ENCODE measurements at regions not wholly inside any gene's neighbourhood (a gene's known extent, or its start where the extent isn't known, plus 50 kb on each side); places are given as distances from the start of the nearest gene placed in this dataset.

- H3K27ac ChIP-seq (ENCODE audit: low read depth, low read length): no peak overlapping the region
- H4K20me1 ChIP-seq (ENCODE audit: insufficient read depth, low read length): no peaks in the 10 kb centered on the region
- no peaks in the 10 kb centered on the region for H3K27me3 ChIP-seq (ENCODE audit: insufficient read depth, low read length)
- no peaks in the 10 kb centered on the region for H3K36me3 ChIP-seq (ENCODE audit: insufficient read depth, low read length)
- H3K79me2 ChIP-seq (ENCODE audit: insufficient read depth, low read length): no peaks in the 10 kb centered on the region
- no peaks in the 10 kb centered on the region for H3K4me1 ChIP-seq (ENCODE audit: insufficient read depth, low read length)
- no peak overlapping the region for H3K4me2 ChIP-seq (ENCODE audit: insufficient read depth, low read length)
- H3K4me3 ChIP-seq (ENCODE audit: insufficient read depth, low read length): no peak overlapping the region
- TF ChIP-seq CTCF (IDR thresholded peaks at IDR 0.05; ENCODE audit: extremely low read depth, low read depth, low read length): no peak
- no peak for DNase-seq (ENCODE audit: insufficient read length, low spot score, missing footprints)
- no peaks in the 10 kb centered on the region for H3K9me3 ChIP-seq (ENCODE audit: low read depth, low read length)
- H2AFZ ChIP-seq (ENCODE audit: low read length): no peak overlapping the region
These were observed 130.7 kb upstream of the FSIP2 start for GRCh38 chr2:185607945-185608344.

GRCh38 chr2:185608799-185609198 lies 129.8 kb upstream of the FSIP2 start:
- Histone ChIP-seq H3K4me1 (ENCODE audit: insufficient read depth, low read length) (no peaks in the 10 kb centered on the region), H3K36me3 (ENCODE audit: insufficient read depth, low read length) (no peaks in the 10 kb centered on the region), H3K79me2 (ENCODE audit: insufficient read depth, low read length) (no peaks in the 10 kb centered on the region), H3K4me3 (ENCODE audit: insufficient read depth, low read length) (no peak overlapping the region), H2AFZ (ENCODE audit: low read length) (no peak overlapping the region), H3K4me2 (ENCODE audit: insufficient read depth, low read length) (no peak overlapping the region), H3K27ac (ENCODE audit: low read depth, low read length) (no peak overlapping the region), H3K9me3 (ENCODE audit: low read depth, low read length) (no peaks in the 10 kb centered on the region), H3K27me3 (ENCODE audit: insufficient read depth, low read length) (no peaks in the 10 kb centered on the region), H4K20me1 (ENCODE audit: insufficient read depth, low read length) (no peaks in the 10 kb centered on the region)
- TF ChIP-seq CTCF (IDR thresholded peaks at IDR 0.05; ENCODE audit: extremely low read depth, low read depth, low read length): no peak
- DNase-seq (ENCODE audit: insufficient read length, low spot score, missing footprints): no peak

- DNase-seq (ENCODE audit: insufficient read length, low spot score, missing footprints): no peak
- Histone ChIP-seq H3K4me3 (ENCODE audit: insufficient read depth, low read length) (no peak overlapping the region), H4K20me1 (ENCODE audit: insufficient read depth, low read length) (no peaks in the 10 kb centered on the region), H3K79me2 (ENCODE audit: insufficient read depth, low read length) (no peaks in the 10 kb centered on the region), H2AFZ (ENCODE audit: low read length) (no peak overlapping the region), H3K4me1 (ENCODE audit: insufficient read depth, low read length) (no peaks in the 10 kb centered on the region), H3K27ac (ENCODE audit: low read depth, low read length) (no peak overlapping the region), H3K4me2 (ENCODE audit: insufficient read depth, low read length) (no peak overlapping the region), H3K9me3 (ENCODE audit: low read depth, low read length) (no peaks in the 10 kb centered on the region), H3K27me3 (ENCODE audit: insufficient read depth, low read length) (no peaks in the 10 kb centered on the region), H3K36me3 (ENCODE audit: insufficient read depth, low read length) (no peaks in the 10 kb centered on the region)
- no peak for TF ChIP-seq CTCF (IDR thresholded peaks at IDR 0.05; ENCODE audit: extremely low read depth, low read depth, low read length)
These were observed 128.3 kb upstream of the FSIP2 start for GRCh38 chr2:185610301-185610700.

- Histone ChIP-seq H3K4me3 (ENCODE audit: insufficient read depth, low read length) (no peak overlapping the region), H4K20me1 (ENCODE audit: insufficient read depth, low read length) (no peaks in the 10 kb centered on the region), H3K79me2 (ENCODE audit: insufficient read depth, low read length) (no peaks in the 10 kb centered on the region), H3K36me3 (ENCODE audit: insufficient read depth, low read length) (no peaks in the 10 kb centered on the region), H3K4me1 (ENCODE audit: insufficient read depth, low read length) (no peaks in the 10 kb centered on the region), H3K4me2 (ENCODE audit: insufficient read depth, low read length) (no peak overlapping the region), H3K27ac (ENCODE audit: low read depth, low read length) (no peak overlapping the region), H2AFZ (ENCODE audit: low read length) (no peak overlapping the region), H3K9me3 (ENCODE audit: low read depth, low read length) (peaks cover 3% of the 10 kb centered on the region), H3K27me3 (ENCODE audit: insufficient read depth, low read length) (no peaks in the 10 kb centered on the region)
- TF ChIP-seq CTCF (IDR thresholded peaks at IDR 0.05; ENCODE audit: extremely low read depth, low read depth, low read length): no peak
- no peak for DNase-seq (ENCODE audit: insufficient read length, low spot score, missing footprints)
These were observed 120.0 kb upstream of the FSIP2 start for GRCh38 chr2:185618625-185619024.
